DOHH2 (cell line): ENCODE measurements at regions not wholly inside any gene's neighbourhood (a gene's known extent, or its start where the extent isn't known, plus 50 kb on each side); places are given as distances from the start of the nearest gene placed in this dataset.

Experiments
- H3F3A ChIP-seq: fragments of 200-600 bp; sonication (generic), shearing (Covaris generic); 2 replicates; pipeline ENCODE4 v1.6.0; 2016; ENCODE audit warnings: antibody characterized with exemption, mild to moderate bottlenecking; ENCODE audit not compliant: control insufficient read depth, insufficient read depth
- H3K27ac ChIP-seq: fragments of 200-600 bp; sonication (generic); 2 replicates; pipeline ENCODE4 v1.5.1; 2014; ENCODE audit warnings: low read depth, mild to moderate bottlenecking, low read length, moderate library complexity
- H3K27me3 ChIP-seq: fragments of 200-600 bp; sonication (generic); 2 replicates; pipeline ENCODE4 v1.6.1; 2014; ENCODE audit warnings: mild to moderate bottlenecking, low read length, mixed read lengths; ENCODE audit not compliant: control insufficient read depth
- H3K36me3 ChIP-seq: fragments of 200-600 bp; sonication (generic); 2 replicates; pipeline ENCODE4 v1.6.1; 2014; ENCODE audit warnings: mild to moderate bottlenecking, low read length, moderate library complexity, mixed read lengths; ENCODE audit not compliant: control insufficient read depth
- H3K4me1 ChIP-seq: fragments of 200-600 bp; sonication (generic); 2 replicates; pipeline ENCODE4 v1.6.1; 2014; ENCODE audit warnings: mild to moderate bottlenecking, low read length, mixed read lengths; ENCODE audit not compliant: control insufficient read depth
- H3K4me2 ChIP-seq: fragments of 200-600 bp; sonication (generic); 2 replicates; pipeline ENCODE4 v1.6.0; 2014; ENCODE audit warnings: mild to moderate bottlenecking, low read length, moderate library complexity
- H3K4me3 ChIP-seq: fragments of 200-600 bp; sonication (generic); 2 replicates; pipeline ENCODE4 v1.5.1; 2014; ENCODE audit warnings: mild to moderate bottlenecking, low read length, mixed read lengths
- H3K79me2 ChIP-seq: fragments of 200-600 bp; sonication (generic); 2 replicates; pipeline ENCODE4 v1.6.1; 2014; ENCODE audit warnings: mild to moderate bottlenecking, low read length, mixed read lengths; ENCODE audit not compliant: control insufficient read depth
- H3K9me2 ChIP-seq: fragments of 200-600 bp; sonication (generic); replicated peaks from 2 replicates; pipeline ENCODE4 v1.6.1; 2014; ENCODE audit warnings: mild to moderate bottlenecking, low read length, mixed read lengths; ENCODE audit not compliant: control insufficient read depth
- H3K9me3 ChIP-seq: fragments of 200-600 bp; sonication (generic); 2 replicates; pipeline ENCODE4 v1.6.1; 2014; ENCODE audit warnings: antibody characterized with exemption, low read length, mixed read lengths; ENCODE audit not compliant: control insufficient read depth, insufficient read depth
- H4K20me1 ChIP-seq: fragments of 200-600 bp; sonication (generic); 2 replicates; pipeline ENCODE4 v1.6.0; 2014; ENCODE audit warnings: low read depth, mild to moderate bottlenecking, antibody characterized with exemption, low read length, moderate library complexity; ENCODE audit not compliant: control insufficient read depth, insufficient read depth
- CTCF ChIP-seq: fragments of 200-600 bp; sonication (generic); IDR thresholded peaks from one replicate; pipeline ENCODE4 v1.5.1; 2014; ENCODE audit warnings: antibody characterized with exemption, mild to moderate bottlenecking, low read depth, low read length; ENCODE audit not compliant: poor library complexity, severe bottlenecking
- EZH2phosphoT487 ChIP-seq: fragments of 200-600 bp; sonication (generic); IDR thresholded peaks from 2 replicates; pipeline ENCODE4 v1.6.1; 2017; ENCODE audit warnings: borderline replicate concordance, mild to moderate bottlenecking, antibody characterized with exemption, low read length, moderate library complexity, mixed read lengths

- Histone ChIP-seq H3K27ac (no peak overlapping the region), H3K4me1 (peaks cover 12% of the 10 kb centered on the region), H3K9me3 (peaks cover 5% of the 10 kb centered on the region; the same call in 1 of the 2 replicates), H3K36me3 (no peaks in the 10 kb centered on the region), H3F3A (no peaks in the 10 kb centered on the region), H3K4me3 (no peak overlapping the region), H3K4me2 (no peak overlapping the region), H3K79me2 (no peaks in the 10 kb centered on the region), H3K27me3 (no peaks in the 10 kb centered on the region), H4K20me1 (no peaks in the 10 kb centered on the region), H3K9me2 (no peaks in the 10 kb centered on the region)
- no peak for TF ChIP-seq CTCF
- no peak for TF ChIP-seq EZH2phosphoT487
Observed at GRCh38 chr16:14344945-14345344, 273.8 kb downstream of the MRTFB start.

- H3F3A ChIP-seq: no peaks in the 10 kb centered on the region
- H3K79me2 ChIP-seq: no peaks in the 10 kb centered on the region
- no peaks in the 10 kb centered on the region for H3K27me3 ChIP-seq
- H3K4me2 ChIP-seq: no peak overlapping the region
- H3K4me1 ChIP-seq: peaks cover 8% of the 10 kb centered on the region
- no peaks in the 10 kb centered on the region for H3K9me2 ChIP-seq
- no peaks in the 10 kb centered on the region for H3K36me3 ChIP-seq
- no peak for TF ChIP-seq CTCF
- no peak for TF ChIP-seq EZH2phosphoT487
- H3K27ac ChIP-seq: no peak overlapping the region
- peaks cover 5% of the 10 kb centered on the region; the same call in 1 of the 2 replicates for H3K9me3 ChIP-seq
- no peak overlapping the region for H3K4me3 ChIP-seq
- H4K20me1 ChIP-seq: no peaks in the 10 kb centered on the region
Observed at GRCh38 chr16:14344292-14344691, 273.2 kb downstream of the MRTFB start.

- H4K20me1 ChIP-seq: no peaks in the 10 kb centered on the region
- TF ChIP-seq CTCF (no peak), EZH2phosphoT487 (no peak)
- H3K4me3 ChIP-seq: no peak overlapping the region
- no peak overlapping the region for H3K4me2 ChIP-seq
- no peaks in the 10 kb centered on the region for H3K36me3 ChIP-seq
- H3K4me1 ChIP-seq: peaks cover under 1% of the 10 kb centered on the region
- H3K9me2 ChIP-seq: no peaks in the 10 kb centered on the region
- no peak overlapping the region for H3K27ac ChIP-seq
- no peaks in the 10 kb centered on the region for H3K79me2 ChIP-seq
- H3K9me3 ChIP-seq: peaks cover 5% of the 10 kb centered on the region; the same call in 1 of the 2 replicates
- no peaks in the 10 kb centered on the region for H3K27me3 ChIP-seq
- no peaks in the 10 kb centered on the region for H3F3A ChIP-seq
Observed at GRCh38 chr16:14341324-14342225, 270.5 kb downstream of the MRTFB start.
